CD4-positive, alpha-beta T cell treated with Interleukin-12 subunit alpha and Interleukin-12 subunit beta, for 1 hour (primary cell): ENCODE measurements at regions not wholly inside any gene's neighbourhood (a gene's known extent, or its start where the extent isn't known, plus 50 kb on each side); places are given as distances from the start of the nearest gene placed in this dataset.
"Not testable (repeated sequence)": the region's sequence is repeated elsewhere in the genome, so short reads cannot be mapped to it uniquely, and the experiment has no call there.

Source experiments
- DNase-seq: peaks from one replicate; pipeline ENCODE4 v3.0.0-alpha.2; 2020

DNA sequence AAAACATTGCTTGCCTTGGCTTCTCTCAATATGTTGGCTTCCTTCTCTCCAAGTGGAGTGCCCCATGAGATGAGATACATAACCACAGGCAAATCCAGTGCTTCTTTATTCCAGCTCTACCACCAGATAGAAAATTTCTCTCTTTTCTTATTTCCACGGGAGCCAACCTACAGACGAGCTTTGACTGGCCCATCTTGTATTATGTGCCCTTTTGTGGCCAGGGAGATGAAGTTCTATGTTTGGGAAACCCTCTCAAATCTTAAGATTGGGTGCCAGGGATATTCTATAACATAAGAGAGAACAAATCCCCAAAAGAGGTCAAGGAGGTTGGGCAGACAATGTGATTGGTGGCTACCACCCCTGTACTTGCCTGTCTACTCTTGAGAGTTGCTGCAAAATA, 351.8 kb downstream of the ZNF326 start:
- no peak for DNase-seq

DNA sequence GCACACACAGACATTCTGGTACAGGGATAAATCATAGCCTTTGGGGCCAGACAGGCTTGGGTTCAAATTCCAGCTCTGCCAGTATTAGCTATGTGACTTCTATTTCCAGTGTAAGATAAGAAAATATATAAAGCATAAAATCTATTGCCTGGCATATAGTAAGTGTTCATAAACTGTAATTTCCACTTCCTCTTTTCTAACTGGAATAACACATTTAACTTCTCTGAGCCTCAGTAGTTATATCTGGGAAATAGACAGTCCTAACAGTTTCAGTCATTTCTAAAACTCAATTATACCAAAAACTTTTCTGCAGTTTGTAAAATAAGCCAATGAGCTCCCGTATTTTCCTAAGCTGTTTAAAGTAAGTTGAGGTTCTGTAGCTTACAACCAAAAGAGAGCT, 351.4 kb downstream of the ZNF326 start:
- no peak for DNase-seq

- DNase-seq: no peak
These were observed 350.2 kb downstream of the ZNF326 start for GRCh38 chr1:90344963-90345730.

- no peak for DNase-seq
These were observed 346.6 kb downstream of the ZNF326 start for GRCh38 chr1:90341516-90341915.

- no peak for DNase-seq
These were observed 345.7 kb downstream of the ZNF326 start for GRCh38 chr1:90340606-90341005.

- no peak for DNase-seq
These were observed 344.9 kb downstream of the ZNF326 start for GRCh38 chr1:90339811-90340210.

DNA sequence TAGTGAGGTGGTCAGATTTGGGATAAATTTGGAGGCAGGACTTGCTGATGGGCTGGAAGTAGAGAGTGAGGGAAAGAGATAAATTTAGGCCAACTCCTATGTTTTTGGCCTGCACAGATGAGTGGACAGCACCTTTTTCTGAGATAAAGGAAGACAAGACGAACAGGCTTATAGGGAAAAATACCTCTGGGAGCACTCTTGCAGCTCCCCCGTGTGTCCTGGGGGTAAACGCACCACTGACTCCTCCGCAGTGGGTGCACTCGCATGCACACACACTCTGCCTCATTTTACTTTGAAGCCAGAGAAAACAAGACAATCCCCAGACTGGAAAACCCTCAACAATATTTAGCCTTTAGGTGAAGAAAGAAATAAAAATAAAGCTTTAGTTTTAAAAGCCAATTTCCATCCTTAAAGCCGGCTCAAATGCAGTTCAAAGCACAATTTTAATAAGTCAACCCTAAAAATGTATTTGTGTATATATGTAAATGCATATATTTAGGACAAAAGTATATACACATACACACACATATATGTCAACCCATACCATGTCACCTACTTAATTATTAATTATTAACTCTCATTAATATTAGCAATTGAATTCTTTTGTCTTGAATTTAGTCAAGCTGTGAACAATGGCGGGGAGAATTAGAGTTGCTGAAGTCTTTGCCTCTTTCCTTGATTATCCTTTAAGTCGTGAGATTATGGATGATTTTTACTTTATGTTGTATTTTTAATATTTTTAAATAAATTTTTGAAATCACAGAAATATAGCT, 341.8 kb downstream of the ZNF326 start:
- DNase-seq: no peak

DNA sequence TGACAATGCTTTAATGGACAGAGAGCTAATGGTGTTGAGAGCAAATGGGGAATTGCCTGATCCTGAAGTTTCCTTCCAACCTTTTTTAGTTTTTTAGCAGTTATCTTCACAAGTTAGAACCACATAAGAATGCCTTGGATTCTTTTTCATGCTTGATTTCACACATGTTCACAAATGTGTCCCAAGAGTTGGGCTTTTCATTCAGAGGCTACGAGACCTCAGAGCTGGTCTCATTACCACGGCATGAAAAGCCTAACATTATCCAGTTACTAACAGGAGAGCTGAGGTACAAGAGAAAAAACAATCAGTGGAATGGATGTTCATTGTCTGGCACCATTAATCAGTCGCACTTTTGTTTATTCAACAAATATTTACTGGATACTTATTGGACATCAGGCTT, 340.6 kb downstream of the ZNF326 start:
- DNase-seq: no peak

GRCh38 chr1:90334137-90334536, 339.2 kb downstream of the ZNF326 start:
- no peak for DNase-seq

DNA sequence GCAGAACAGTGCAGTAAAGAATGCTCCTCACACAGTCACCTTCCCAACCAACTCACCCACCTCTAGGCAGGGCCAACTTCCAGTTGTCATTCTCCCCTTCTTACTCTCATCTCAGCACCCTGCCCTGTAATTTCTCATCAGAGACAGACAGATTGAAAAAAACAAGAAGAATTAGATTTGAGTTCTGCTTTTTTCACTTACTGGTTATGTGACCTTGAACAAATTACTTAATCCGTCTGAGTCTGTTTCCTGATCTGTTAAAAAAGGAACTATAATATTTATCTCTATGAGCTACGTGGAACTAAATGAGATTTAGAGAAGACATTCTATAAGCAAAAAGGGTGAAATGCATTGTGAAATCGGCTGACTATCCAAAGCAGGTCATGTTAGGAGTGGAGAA, 330.3 kb downstream of the ZNF326 start:
- no peak for DNase-seq

DNA sequence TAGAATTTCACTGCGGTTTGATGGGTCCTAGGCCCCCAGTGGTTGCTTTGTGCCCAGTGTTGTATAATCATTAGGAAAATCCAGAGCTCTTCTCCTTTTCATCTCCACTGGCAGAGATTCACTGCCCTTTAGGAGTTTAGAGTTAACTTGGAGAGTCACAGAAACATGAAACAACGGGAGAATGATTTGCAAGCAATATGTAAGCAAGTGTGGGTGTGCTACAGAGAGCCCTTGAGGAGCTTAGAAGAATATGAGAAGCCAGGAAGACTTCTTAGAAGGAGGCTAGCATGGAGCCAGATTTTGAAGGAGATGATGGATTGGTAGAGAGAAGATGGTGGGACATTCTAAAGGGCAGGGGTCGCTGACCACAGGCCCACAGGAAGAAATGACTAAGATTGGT, 327.3 kb downstream of the ZNF326 start:
- DNase-seq: no peak

- DNase-seq: no peak
These were observed 325.0 kb downstream of the ZNF326 start for GRCh38 chr1:90319918-90320317.

- DNase-seq: no peak
These were observed 323.5 kb downstream of the ZNF326 start for GRCh38 chr1:90318431-90318830.

- no peak for DNase-seq
These were observed 322.7 kb downstream of the ZNF326 start for GRCh38 chr1:90317628-90318027.

GRCh38 chr1:90314533-90314932, 319.6 kb downstream of the ZNF326 start:
- no peak for DNase-seq

- no peak for DNase-seq
These were observed 318.9 kb downstream of the ZNF326 start for GRCh38 chr1:90313778-90314177.

DNA sequence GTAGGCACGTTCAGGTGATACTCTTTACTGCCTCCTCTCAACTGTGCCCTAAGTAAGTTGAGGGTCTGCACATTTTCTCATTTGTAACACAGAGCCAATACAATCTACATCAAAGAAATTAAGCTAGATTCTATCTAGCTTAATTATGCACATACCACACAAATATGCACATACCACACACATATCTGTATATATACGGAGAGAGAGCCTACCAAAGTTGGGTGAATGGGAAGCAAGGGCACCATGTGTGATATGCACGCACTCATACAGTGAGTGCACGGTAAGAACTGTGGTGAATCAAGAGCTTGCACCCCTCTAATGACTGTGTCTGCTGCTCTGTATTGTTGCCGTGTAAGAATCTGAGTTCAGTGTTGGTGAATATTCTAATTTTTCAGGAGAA, 314.9 kb downstream of the ZNF326 start:
- no peak for DNase-seq

- no peak for DNase-seq
These were observed 313.5 kb downstream of the ZNF326 start for GRCh38 chr1:90308421-90308820.

- no peak for DNase-seq
These were observed 310.7 kb downstream of the ZNF326 start for GRCh38 chr1:90305577-90305976.

DNA sequence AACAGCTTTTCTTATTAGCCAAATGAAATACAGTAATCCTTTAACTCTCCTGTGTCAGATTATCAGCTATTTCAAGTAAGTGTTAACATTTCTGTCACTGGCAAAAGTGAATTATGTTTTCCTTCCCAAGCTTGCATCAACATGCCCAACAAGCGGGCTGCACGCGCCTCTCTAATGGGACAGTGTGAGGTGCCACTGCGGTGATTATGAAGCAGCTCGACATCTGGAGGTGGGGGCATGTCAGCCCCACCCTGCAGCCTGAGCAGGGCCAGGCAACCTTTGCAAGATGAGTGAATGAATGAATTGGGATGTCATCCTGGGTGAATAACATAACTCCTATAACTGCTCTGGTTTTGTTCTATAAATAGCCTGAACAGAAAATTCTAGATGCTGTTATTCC, 301.4 kb downstream of the ZNF326 start:
- no peak for DNase-seq

GRCh38 chr1:90295534-90295933, 300.6 kb downstream of the ZNF326 start:
- no peak for DNase-seq

DNA sequence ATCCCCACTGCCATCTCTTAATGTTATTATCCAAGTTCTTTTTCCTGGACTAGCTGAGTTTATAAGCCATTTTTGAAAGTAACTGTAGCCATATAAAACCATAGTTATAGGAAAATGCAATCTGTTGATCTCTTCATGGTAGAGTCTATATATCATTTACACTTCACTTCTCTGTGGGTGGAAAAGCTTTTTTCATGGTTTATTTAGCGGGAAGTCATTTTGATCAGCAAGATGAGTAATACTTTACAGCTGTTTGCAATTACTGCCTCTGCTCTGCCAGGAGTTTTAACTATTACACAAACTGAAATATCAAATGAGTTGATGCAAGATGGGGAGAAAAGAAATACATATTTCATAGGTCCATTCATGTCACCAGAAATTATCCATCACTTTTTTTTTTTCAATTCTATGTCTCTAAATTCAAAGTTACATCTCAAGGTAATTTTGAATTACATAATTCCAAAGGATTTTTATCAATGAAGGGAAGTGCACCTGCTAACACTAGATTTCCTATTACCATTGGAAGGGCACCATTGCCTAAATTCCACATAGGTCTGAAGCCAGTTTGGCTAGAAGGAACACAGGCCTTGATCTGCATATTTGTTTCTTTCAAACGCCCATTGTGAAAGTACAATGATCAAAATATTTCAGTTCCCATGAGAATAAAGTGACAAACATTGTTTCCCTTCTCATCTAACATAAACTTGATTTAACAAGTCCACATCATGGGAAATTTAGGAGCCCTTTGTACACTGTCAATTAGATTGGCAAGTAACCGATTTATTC, 296.7 kb downstream of the ZNF326 start:
- no peak for DNase-seq

- no peak for DNase-seq
These were observed 287.9 kb downstream of the ZNF326 start for GRCh38 chr1:90282811-90283210.

DNA sequence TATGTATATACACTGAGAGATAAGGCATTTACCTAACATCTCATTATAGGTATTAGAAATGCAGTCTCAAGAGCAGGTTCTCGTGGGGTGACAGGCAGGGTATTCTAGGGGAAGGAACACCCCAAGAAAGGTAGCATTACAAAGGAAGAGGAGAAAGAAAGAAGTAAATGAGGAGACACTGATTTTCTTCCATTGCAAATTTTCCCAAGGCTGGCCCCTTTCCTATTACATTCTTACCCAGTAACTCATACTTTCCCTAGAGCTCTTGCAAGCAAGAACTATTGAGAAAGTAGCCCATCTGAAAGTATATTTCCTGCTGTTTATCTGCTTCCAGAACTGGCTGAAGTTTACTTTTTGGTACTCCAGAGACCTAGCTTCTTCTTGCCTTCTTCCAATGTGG, 287.0 kb downstream of the ZNF326 start:
- not testable (repeated sequence) for DNase-seq
